SK-N-SH (cell line): ENCODE measurements at regions not wholly inside any gene's neighbourhood (a gene's known extent, or its start where the extent isn't known, plus 50 kb on each side); places are given as distances from the start of the nearest gene placed in this dataset.

Experiments used
- CTCF ChIA-PET: fragments of 300-600, 350-600 bp; formaldehyde crosslinking; extraction: SDS; loops from one replicate; lab custom pipeline; 2021; lab: Yijun Ruan, JAX
- POLR2A ChIA-PET: fragments of 350-600 bp; sonication (Branson Sonifier 250); formaldehyde crosslinking; extraction: SDS; loops from one replicate; lab custom pipeline; 2020; ENCODE audit warnings: antibody characterized with exemption, inconsistent platforms; lab: Yijun Ruan, JAX
- DNase-seq: peaks from one replicate; pipeline ENCODE4 v3.0.0; 2012
- H2AFZ ChIP-seq: fragments of 200-600 bp; sonication (generic); 2 replicates; pipeline ENCODE4 v1.8.1; 2016; ENCODE audit warnings: antibody characterized with exemption, mild to moderate bottlenecking, low read depth
- H3F3A ChIP-seq: fragments of 200-600 bp; sonication (generic); replicated peaks from 2 replicates; pipeline ENCODE3; 2016; ENCODE audit warnings: antibody characterized with exemption, mild to moderate bottlenecking; ENCODE audit not compliant: insufficient read depth
- H3K27ac ChIP-seq, 2 experiments: fragments of 200-500 bp in 1 of 2; fragments of 200-600 bp in 1 of 2; sonication (Bioruptor generic) in 1 of 2; sonication (generic), shearing (Covaris generic) in 1 of 2; 2 replicates each; pipeline versions ENCODE4 v1.5.1 to v1.6.1; 2014 to 2016; ENCODE audit warnings: low read depth in 2 of 2, inconsistent platforms in 1 of 2, low read length in 1 of 2, mild to moderate bottlenecking in 1 of 2, mixed read lengths in 1 of 2
- H3K27me3 ChIP-seq: fragments of 200-600 bp; sonication (generic), shearing (Covaris generic); 2 replicates; pipeline ENCODE4 v1.6.1; 2016; ENCODE audit warnings: mixed run types; ENCODE audit not compliant: insufficient read depth
- H3K36me3 ChIP-seq, 2 experiments: fragments of 200-500 bp in 1 of 2; fragments of 200-600 bp in 1 of 2; sonication (Bioruptor generic) in 1 of 2; sonication (generic) in 1 of 2; replicated peaks in 1 of 2; 2 replicates each; pipeline versions ENCODE3 to v1.5.1; 2014 to 2016; ENCODE audit warnings: low read length in 1 of 2, mild to moderate bottlenecking in 1 of 2; ENCODE audit not compliant: insufficient read depth in 2 of 2, control insufficient read depth in 1 of 2
- H3K4me1 ChIP-seq, 2 experiments: fragments of 200-500 bp in 1 of 2; fragments of 200-600 bp in 1 of 2; sonication (Bioruptor generic) in 1 of 2; sonication (generic), shearing (Covaris generic) in 1 of 2; 2 replicates each; pipeline versions ENCODE4 v1.5.1 to v1.6.1; 2014 to 2016; ENCODE audit warnings: low read depth in 1 of 2, low read length in 1 of 2, mixed run types in 1 of 2; ENCODE audit not compliant: insufficient read depth in 2 of 2, control insufficient read depth in 1 of 2
- H3K4me2 ChIP-seq: fragments of 200-600 bp; sonication (generic), shearing (Covaris generic); 2 replicates; pipeline ENCODE4 v1.6.1; 2017; ENCODE audit warnings: mixed run types
- H3K4me3 ChIP-seq, 2 experiments: fragments of 200-500 bp in 1 of 2; fragments of 200-600 bp in 1 of 2; sonication (Bioruptor generic) in 1 of 2; sonication (generic), shearing (Covaris generic) in 1 of 2; 2 replicates each; pipeline versions ENCODE4 v1.5.1 to v1.8.1; 2014 to 2016; ENCODE audit warnings: low read depth in 2 of 2, inconsistent platforms in 1 of 2, low read length in 1 of 2, mild to moderate bottlenecking in 1 of 2, mixed read lengths in 1 of 2, moderate library complexity in 1 of 2
- H3K79me2 ChIP-seq: fragments of 200-600 bp; sonication (generic); 2 replicates; pipeline ENCODE4 v1.8.1; 2017; ENCODE audit warnings: mild to moderate bottlenecking; ENCODE audit not compliant: insufficient read depth
- H3K9ac ChIP-seq: fragments of 200-600 bp; sonication (generic); 2 replicates; pipeline ENCODE4 v1.6.1; 2017; ENCODE audit warnings: mixed run types
- H3K9me2 ChIP-seq: fragments of 200-600 bp; sonication (generic); 2 replicates; pipeline ENCODE4 v1.6.1; 2017; ENCODE audit warnings: mixed run types
- H3K9me3 ChIP-seq: fragments of 200-600 bp; sonication (generic); 2 replicates; pipeline ENCODE4 v1.6.1; 2017; ENCODE audit warnings: mixed run types, mild to moderate bottlenecking, moderate library complexity
- H4K20me1 ChIP-seq: fragments of 200-600 bp; sonication (generic); 2 replicates; pipeline ENCODE4 v1.6.1; 2017; ENCODE audit warnings: mild to moderate bottlenecking, mixed run types; ENCODE audit not compliant: insufficient read depth
- CHD2 ChIP-seq: fragments of 150-350 bp; IDR thresholded peaks from 2 replicates; pipeline ENCODE4 v1.6.1; 2018; ENCODE audit warnings: low read length; ENCODE audit not compliant: partially characterized antibody
- CTCF ChIP-seq: fragments of 200-600 bp; sonication (generic); IDR thresholded peaks from 2 replicates; pipeline ENCODE4 v1.6.1; 2017; ENCODE audit warnings: antibody characterized with exemption, mild to moderate bottlenecking, moderate library complexity
- EP300 ChIP-seq, 2 experiments: IDR thresholded peaks; 2 replicates each; pipeline versions ENCODE4 v1.4.0 to v1.6.1; 2012; ENCODE audit warnings: borderline replicate concordance in 1 of 2, low read depth in 1 of 2, low read length in 1 of 2
- EZH2phosphoT487 ChIP-seq: fragments of 200-600 bp; sonication (generic); IDR thresholded peaks from 2 replicates; pipeline ENCODE4 v1.6.1; 2017; ENCODE audit warnings: low read depth, mixed run types, mild to moderate bottlenecking, antibody characterized with exemption, moderate library complexity, borderline replicate concordance
- FOXJ3 ChIP-seq: sonication (generic); formaldehyde crosslinking; IDR thresholded peaks from 2 replicates; pipeline ENCODE4 v1.5.1; 2020; ENCODE audit warnings: mild to moderate bottlenecking, missing genetic modification reagents
- IRF3 ChIP-seq: fragments of 150-350 bp; IDR thresholded peaks from 2 replicates; pipeline ENCODE4 v1.6.1; 2016; ENCODE audit warnings: mild to moderate bottlenecking, low read depth, low read length
- JUND ChIP-seq: IDR thresholded peaks from 2 replicates; pipeline ENCODE4 v1.4.0; 2012
- MAX ChIP-seq: IDR thresholded peaks from 2 replicates; pipeline ENCODE4 v1.4.0; 2012; ENCODE audit warnings: low read depth
- RFX5 ChIP-seq: IDR thresholded peaks from 2 replicates; pipeline ENCODE4 v1.6.1; 2012; ENCODE audit warnings: mild to moderate bottlenecking, improper control_type of control experiment, low read length
- SIN3A ChIP-seq: IDR thresholded peaks from 2 replicates; pipeline ENCODE4 v1.6.1; 2012; ENCODE audit warnings: low read depth, mild to moderate bottlenecking, low read length, moderate library complexity, borderline replicate concordance
- TAF1 ChIP-seq: IDR thresholded peaks from 2 replicates; pipeline ENCODE4 v1.6.1; 2012; ENCODE audit warnings: low read depth, mild to moderate bottlenecking, low read length, moderate library complexity, borderline replicate concordance
- TEAD4 ChIP-seq: IDR thresholded peaks from 2 replicates; pipeline ENCODE4 v1.4.0; 2012; ENCODE audit warnings: mild to moderate bottlenecking, borderline replicate concordance; ENCODE audit not compliant: insufficient read depth
- ZBTB33 ChIP-seq: IDR thresholded peaks from 2 replicates; pipeline ENCODE4 v1.4.0; 2012; ENCODE audit warnings: low read depth, borderline replicate concordance
- WGBS: methylation state at CpG from one replicate; pipeline ENCODE4 v1.1.6; 2017; ENCODE audit warnings: low lambda C conversion rate; 5-methylcytosine and 5-hydroxymethylcytosine counted together

GRCh38 chr4:147425019-147425418, 55.9 kb upstream of the EDNRA start (continued):
- no peak for TF ChIP-seq ZBTB33
- no peak for TF ChIP-seq FOXJ3 (CRISPR knock-in tag)

DNA sequence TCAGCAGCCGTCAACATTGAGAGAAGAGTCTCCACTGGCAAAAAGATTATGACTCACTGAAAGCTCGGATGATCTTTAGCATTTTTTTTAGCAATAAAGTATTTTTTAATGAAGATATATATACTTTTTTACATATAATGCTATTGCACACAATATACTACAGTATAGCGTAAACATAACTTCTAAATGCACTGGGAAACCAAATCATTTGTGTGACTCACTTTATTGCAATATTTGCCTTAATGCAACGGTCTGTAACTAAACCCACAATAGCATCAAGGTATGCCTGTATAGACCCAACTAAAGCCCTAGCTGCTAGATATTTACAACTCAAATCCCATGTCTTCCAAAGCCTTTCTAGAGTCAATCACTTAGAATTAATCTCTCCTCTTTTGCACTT, 52.3 kb upstream of the EDNRA start:
- DNase-seq = no peak
- POLR2A ChIA-PET = no interaction called here
- H3K4me1 ChIP-seq = no peaks in the 10 kb centered on the region
- 66% methylated on average over 4 of the region's 4 CpGs for WGBS
- H2AFZ ChIP-seq = no peak overlapping the region
- no peaks in the 10 kb centered on the region for H3K9me2 ChIP-seq
- no peaks in the 10 kb centered on the region for H3K9me3 ChIP-seq
- no peaks in the 10 kb centered on the region for H3K27me3 ChIP-seq
- no peak overlapping the region for H3K27ac ChIP-seq
- CTCF ChIA-PET = no interaction called here
- H3K4me3 ChIP-seq = no peak overlapping the region
- H3K36me3 ChIP-seq = no peaks in the 10 kb centered on the region
- H3K9ac ChIP-seq = no peak overlapping the region
- H3K79me2 ChIP-seq = no peaks in the 10 kb centered on the region
- H3K4me2 ChIP-seq = no peak overlapping the region
- TF ChIP-seq MAX (no peak), EZH2phosphoT487 (no peak), CTCF (no peak), IRF3 (no peak), EP300 (IDR thresholded peaks at IDR 0.05; ENCODE audit: borderline replicate concordance in 1 of 2, low read depth in 1 of 2, low read length in 1 of 2) (no peak), RFX5 (no peak), SIN3A (no peak), TEAD4 (no peak), JUND (no peak), ZBTB33 (no peak), CHD2 (no peak), TAF1 (no peak)
- no peaks in the 10 kb centered on the region for H4K20me1 ChIP-seq
- no peaks in the 10 kb centered on the region for H3F3A ChIP-seq
